Stimulated activated CD8-positive, alpha-beta memory T cell treated with anti-CD3 and anti-CD28 coated beads, Interleukin-4, amount 100 ng/mL, for 4 hours (primary cell): ENCODE measurements at regions not wholly inside any gene's neighbourhood (a gene's known extent, or its start where the extent isn't known, plus 50 kb on each side); places are given as distances from the start of the nearest gene placed in this dataset.

Experiments
- DNase-seq, 2 donors: peaks; one replicate each; pipeline ENCODE4 v3.0.0-alpha.2; 2020; ENCODE audit warnings: low read depth in 2 of 2, low spot score in 1 of 2

DNA sequence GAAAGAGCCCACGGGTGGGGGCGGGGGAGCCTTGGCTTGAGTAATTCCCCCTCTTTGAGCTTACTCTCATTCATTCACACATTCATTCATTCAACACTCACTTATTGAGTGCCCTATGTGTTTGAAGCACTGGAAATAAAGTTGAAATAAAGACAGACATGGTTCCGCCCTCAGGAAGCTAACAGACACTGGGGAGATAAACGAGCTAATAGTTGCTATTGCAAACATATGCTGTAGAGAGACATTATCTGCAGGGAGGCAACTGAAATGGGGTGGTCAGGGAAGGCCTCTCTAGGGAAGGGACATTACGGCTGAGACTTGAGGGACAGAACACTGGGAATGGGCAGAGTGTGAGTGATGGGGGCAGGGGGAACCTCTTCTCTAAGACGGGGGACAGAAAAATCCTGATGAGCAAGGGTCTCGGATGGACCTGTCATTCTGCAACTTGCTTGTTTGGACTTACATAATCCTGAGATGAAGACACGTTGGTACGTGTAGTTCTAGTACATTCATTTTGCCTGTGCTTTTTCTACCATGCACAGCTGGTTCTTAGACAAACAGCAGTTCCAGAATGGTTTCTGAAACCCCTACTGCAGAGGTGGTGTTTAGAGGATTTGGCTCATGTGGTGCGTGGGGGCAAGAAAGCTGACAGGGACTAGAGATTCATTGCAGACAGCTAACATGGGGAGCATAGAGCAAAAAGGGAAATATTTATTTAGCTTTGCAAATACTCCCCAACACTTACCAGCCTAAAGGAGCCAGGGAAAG lies 71.1 kb upstream of the BLCAP start:
- DNase-seq = no peak

DNA sequence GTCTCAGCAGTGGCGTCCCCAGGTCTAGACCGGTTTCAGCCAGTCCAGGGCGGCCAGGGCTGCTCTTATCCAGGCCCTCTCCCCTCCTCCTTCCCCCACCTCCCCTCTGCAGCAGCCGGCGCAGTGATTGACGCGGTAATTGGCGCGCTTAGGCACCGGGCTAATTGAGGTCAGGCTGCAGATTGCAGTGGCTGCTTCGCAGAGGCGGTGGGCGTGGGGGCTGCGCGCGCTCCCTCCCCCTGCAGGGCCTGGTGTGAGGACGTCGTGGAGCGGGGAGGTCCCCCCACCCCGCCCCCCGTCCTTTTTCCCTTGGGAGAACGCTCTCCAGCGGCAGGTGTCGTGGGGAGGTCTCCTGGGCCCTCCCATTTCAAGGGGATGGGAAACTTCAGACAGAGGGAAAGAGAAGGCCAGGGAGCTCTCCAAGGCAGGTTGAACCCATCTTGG lies 70.4 kb upstream of the BLCAP start:
- no peak for DNase-seq

DNA sequence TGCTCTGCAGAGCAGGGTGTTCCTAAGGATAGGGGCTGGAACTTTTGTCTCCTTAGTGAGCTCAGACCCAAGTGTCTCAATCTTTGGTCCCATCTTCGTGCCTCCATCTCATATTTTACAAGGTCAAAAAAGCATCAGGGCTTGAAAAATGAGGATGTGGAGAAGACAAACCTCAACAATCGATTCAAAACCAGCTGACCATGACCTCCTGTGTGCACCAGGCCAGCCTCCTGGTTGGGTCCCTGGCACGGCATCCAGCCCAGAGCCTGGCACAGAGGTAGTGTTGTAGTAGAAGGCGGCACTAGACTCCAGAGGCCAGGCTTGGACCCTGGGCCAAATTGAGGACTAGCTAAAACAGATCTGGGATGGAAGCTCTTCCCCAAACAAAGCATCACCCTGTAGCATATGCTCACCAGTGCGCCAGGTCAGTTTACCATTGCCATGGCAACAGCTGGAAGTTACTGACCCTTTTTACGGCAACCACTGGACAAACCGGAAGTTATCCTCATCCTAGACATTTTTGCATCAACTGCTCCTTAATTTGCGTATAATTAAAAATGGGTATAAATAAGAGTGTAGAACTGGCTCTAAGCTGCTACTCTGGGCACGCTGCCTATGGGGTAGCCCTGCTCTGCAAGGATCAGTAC lies 69.3 kb upstream of the BLCAP start:
- no peak for DNase-seq

DNA sequence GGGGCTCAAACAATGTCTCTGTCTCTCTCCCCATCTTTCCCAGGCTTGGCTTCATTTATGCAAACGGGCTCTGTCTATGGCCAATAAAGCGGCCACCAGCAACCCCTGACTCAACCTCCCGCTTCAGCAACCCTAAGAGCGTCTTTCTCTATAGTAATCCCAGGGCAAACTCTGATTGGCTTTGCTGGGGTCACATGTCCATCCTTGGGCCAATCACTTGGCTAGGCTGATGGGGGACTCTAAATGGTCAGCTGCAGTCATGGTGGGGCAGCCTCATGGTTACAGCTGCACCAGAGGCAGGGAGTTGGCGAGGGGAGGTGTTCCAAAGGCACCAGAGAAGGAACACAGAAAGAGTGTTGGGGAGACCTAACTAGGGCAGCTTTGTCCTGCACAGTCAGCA lies 68.5 kb upstream of the BLCAP start:
- no peak for DNase-seq

DNA sequence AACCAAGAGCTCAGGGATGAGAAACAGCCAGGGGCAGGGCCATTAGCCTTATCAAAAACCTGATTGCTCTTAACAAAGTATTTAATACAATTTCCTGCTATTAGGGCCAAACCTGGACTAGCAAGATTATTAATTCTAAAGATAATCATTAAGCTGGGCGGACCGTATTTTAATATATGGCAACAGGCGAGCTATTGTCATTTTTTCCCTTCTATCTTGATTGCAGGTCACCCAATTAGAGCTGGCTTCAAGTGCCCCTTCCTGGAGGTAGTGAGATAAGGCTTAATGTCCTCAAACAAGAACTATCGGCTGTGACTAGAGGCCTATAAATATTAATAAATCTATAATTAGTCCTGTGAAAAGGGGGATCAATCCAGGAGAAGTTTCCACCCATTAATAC lies 66.0 kb upstream of the BLCAP start:
- DNase-seq = no peak

DNA sequence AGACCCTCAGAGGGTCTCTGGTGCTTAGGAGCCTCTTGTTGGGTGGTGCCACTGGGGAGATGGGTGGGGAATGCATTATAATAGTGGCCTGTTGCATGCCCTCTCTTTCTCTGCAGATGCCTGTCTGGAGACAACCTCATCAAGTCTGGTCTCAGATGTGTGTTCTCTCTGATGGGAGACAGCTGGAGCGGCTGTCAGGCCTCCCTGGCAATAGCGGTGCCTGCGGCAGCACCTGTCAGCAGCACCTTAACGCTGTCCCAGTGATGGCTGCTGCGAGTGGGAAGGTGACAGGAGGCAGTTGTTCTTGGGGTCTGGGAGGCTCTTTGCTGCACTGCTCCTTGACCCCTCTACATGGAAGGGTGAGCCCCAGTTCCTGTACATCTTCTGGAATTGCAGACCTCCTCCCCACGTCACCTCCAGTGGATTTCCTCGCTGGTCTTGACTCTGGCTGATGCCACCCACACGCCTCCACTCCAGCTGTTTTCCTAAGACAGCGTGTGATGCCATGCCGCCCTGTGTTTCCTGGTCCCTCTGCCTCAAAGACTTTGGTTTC lies 63.3 kb upstream of the BLCAP start:
- DNase-seq = no peak

DNA sequence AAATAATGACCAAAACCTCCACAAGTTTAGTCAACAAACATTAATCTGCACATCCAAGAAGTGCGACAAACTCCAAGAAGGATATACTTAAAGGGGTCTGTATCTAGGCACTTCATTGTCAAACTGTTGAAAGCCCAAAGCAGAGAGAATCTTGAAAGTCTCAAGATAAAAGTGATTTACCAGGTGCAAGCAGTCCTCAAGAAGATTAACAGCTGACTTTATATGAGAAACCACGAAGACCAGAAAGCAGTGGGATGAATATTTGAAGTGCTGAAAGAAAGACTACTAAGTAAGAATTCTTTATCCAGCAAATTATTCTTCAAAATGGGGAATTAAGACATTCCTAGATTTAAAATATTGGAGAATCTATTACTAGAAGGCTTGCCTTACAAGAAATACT lies 58.4 kb upstream of the BLCAP start:
- DNase-seq = no peak

DNA sequence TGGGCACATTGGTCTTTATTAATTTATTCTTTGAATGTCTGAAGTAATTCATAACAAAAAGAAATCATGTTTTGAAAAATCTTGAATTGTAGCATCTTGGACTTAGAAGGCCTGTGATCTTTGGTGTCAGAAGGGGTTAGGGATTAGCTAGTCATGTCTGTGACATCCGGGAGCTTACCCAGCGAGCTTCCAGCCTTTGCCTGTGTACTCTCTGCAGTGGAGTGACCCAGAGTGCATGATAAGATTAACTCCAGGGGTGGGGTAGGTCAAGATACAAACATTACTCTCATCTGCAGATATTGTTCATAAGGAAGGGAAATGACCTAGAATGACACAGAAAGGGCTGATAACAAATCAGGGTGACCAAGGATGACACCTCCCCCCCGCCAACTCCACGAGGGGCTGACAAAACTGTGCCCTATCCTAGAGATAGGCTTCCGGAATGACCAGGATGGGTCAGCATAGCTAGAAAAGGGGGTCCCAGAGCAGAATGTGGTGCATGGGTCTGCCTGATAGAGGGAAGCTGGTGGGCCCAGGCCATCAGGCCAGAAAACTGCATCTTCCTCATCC lies 56.6 kb upstream of the BLCAP start:
- DNase-seq = no peak

DNA sequence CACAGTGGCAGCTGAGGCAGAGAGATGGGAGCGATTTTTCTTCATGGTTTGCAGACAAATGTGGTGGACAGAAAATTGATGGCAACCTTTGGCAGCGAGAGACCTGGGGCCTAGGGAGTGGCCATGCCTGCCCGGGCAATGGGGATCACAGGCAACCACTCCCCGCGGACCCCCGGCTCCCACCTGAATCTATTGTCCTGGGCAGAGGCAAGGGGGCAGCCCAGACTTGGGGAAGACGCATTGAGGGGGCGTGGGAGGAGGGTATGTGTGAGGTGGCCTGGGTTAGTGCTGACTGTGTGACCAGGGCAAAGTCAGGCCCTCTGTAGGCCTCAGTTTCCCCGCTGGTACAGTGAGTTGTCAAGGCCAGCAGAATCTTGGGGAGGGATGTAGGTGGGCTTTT lies 53.6 kb upstream of the BLCAP start:
- no peak for DNase-seq

DNA sequence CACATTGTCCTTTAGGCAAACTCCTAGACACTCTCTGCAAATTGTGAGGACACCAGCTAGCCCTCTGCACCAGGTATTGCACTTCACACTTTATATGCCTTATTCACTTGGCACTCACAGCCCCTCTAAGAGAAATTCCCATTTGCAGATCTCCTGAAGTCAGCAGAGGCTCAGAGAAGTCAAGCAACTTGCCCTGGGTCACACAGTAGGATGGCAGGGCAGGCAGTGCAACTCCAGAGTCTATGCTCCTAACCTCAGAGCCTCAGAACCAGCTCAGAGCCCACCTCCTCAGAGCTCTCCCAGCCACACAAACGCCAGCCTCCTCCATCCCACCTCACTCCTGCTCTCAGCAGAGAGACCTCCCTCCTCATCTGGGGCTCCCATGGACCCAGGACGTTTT lies 52.4 kb upstream of the BLCAP start:
- no peak for DNase-seq

DNA sequence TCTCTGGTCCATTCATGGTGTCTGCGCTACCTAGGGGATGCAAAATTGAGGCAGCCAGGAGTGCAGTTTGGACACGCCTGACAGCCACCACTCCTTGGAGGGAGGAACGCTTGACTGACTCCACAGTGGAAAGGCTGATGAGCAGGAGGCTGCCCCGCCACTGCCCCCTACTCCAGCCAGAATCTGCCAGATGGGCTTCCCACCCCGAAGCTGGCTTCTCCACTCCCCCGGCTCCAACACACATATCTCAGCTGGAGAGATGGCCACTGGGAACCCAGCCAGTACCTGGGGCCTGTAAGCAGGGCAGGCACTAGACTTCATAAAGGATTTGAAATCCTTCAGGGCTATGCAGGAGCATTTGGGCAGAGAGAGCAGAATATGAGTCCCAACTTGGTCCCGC lies 51.4 kb upstream of the BLCAP start:
- no peak for DNase-seq

DNA sequence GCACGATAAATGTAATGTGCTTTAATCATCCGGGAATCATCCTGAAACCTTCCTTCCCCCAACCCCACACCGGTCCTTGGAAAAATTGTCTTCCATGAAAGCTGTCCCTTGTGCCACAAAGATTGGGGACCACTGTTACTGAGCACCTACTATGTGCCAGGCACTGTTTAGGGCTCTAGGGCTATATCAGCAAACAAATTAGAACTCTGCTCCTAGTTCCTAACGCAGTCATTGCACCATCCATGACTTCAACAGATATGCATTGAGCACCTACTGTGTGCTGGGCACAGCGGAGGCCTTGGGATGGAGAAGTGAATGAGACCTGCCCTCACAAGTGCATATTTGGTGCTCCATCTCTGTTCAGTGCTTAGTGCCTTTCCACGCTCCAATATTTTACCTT lies 50.3 kb upstream of the BLCAP start:
- no peak for DNase-seq
